ENCODE measurements at regions not wholly inside any gene's neighbourhood (a gene's known extent, or its start where the extent isn't known, plus 50 kb on each side); places are given as distances from the start of the nearest gene placed in this dataset.

DNA sequence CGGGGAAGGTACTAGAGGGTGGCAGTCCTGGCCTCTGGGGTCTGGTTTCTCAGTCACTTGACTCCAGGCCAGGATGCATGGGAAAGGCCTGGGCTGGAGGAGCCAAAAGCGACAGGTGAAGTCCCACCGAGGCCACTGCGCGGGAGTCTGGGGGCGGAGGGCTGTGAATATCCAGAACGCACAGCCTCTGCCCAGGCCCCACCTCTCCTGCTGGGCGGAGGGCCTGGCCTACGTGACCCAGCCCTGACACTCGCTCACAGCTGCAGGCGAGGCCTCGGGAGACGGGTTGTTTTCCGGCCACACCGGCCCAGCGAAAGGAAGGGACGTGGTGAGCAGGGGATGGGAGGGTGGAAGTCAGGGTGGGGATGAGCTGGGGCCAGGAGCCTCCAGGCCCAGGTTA, 91.2 kb downstream of the RFLNA start:
- Histone ChIP-seq H3K4me1 (ENCODE audit: insufficient read depth, low read length, severe bottlenecking) (peaks cover 35% of the 10 kb centered on the region), H3K79me2 (ENCODE audit: insufficient read depth, low read length) (no peaks in the 10 kb centered on the region), H3K4me2 (ENCODE audit: low read length) (no peak overlapping the region), H3K27me3 (ENCODE audit: insufficient read depth, low read length) (no peaks in the 10 kb centered on the region), H3K9me3 (ENCODE audit: low read length) (no peaks in the 10 kb centered on the region), H3K27ac (ENCODE audit: low read depth, low read length, poor library complexity, severe bottlenecking) (no peak overlapping the region), H3K9ac (ENCODE audit: low read length) (no peak overlapping the region), H3K36me3 (ENCODE audit: insufficient read depth, low read length) (peaks cover 6% of the 10 kb centered on the region; the same call in 1 of the 2 replicates), H3F3A (ENCODE audit: insufficient read depth, low read length) (no peaks in the 10 kb centered on the region), H3K4me3 (ENCODE audit: low read depth, low read length, poor library complexity, severe bottlenecking) (no peak overlapping the region), H3K9me2 (ENCODE audit: low read depth, low read length) (no peaks in the 10 kb centered on the region), H4K20me1 (ENCODE audit: insufficient read depth, low read length) (no peaks in the 10 kb centered on the region), H2AFZ (ENCODE audit: low read length) (no peak overlapping the region)
- no peak for TF ChIP-seq EZH2 (IDR thresholded peaks at IDR 0.05; ENCODE audit: borderline replicate concordance, low read length)
- TF ChIP-seq, protein P1, sequence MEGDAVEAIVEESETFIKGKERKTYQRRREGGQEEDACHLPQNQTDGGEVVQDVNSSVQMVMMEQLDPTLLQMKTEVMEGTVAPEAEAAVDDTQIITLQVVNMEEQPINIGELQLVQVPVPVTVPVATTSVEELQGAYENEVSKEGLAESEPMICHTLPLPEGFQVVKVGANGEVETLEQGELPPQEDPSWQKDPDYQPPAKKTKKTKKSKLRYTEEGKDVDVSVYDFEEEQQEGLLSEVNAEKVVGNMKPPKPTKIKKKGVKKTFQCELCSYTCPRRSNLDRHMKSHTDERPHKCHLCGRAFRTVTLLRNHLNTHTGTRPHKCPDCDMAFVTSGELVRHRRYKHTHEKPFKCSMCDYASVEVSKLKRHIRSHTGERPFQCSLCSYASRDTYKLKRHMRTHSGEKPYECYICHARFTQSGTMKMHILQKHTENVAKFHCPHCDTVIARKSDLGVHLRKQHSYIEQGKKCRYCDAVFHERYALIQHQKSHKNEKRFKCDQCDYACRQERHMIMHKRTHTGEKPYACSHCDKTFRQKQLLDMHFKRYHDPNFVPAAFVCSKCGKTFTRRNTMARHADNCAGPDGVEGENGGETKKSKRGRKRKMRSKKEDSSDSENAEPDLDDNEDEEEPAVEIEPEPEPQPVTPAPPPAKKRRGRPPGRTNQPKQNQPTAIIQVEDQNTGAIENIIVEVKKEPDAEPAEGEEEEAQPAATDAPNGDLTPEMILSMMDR (IDR thresholded peaks at IDR 0.05; ENCODE audit: low read length): no peak

DNA sequence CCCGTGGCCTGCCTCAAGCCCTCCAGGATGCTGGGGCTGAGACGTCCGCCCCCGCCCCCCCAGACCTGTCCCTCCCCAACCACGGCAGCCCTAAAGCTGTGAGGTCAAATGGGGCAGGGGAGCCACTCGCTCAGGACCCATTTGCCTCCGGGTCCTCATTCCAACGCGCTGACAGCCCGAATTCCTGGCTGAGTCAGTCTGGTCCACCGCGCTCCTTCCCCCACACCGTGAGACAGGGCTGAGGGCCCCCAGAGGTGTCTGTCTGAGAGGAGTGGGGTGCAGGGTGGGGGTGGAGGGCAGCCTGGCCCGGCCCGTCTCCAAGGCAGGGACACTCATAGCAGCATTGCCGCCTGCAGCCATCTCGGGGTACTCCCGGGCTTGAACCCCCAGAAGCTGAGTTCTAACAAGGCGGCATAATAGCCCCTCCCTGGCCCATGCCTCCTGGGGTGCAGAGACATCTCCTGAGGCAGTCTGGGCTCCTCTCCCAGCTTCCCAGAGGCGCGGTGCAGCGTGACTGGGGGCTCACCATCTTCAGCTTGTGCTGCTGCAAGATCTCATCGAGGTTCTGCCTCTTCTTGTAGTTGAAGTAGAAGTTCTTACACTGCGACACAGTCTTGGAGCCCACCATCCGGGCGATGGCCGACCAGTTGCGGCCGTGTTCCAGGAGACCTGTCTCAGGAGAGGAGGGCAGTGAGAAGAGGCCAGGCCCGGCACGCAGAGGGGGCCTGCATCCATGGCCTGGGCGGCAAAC, 90.5 kb downstream of the RFLNA start:
- H4K20me1 ChIP-seq (ENCODE audit: insufficient read depth, low read length): no peaks in the 10 kb centered on the region
- H3K4me3 ChIP-seq (ENCODE audit: low read depth, low read length, poor library complexity, severe bottlenecking): no peak overlapping the region
- TF ChIP-seq EZH2 (IDR thresholded peaks at IDR 0.05; ENCODE audit: borderline replicate concordance, low read length): no peak
- TF ChIP-seq, protein P1 (IDR thresholded peaks at IDR 0.05; ENCODE audit: low read length): no peak
- no peaks in the 10 kb centered on the region for H3K9me2 ChIP-seq (ENCODE audit: low read depth, low read length)
- H3K27ac ChIP-seq (ENCODE audit: low read depth, low read length, poor library complexity, severe bottlenecking): no peak overlapping the region
- no peaks in the 10 kb centered on the region for H3K79me2 ChIP-seq (ENCODE audit: insufficient read depth, low read length)
- H2AFZ ChIP-seq (ENCODE audit: low read length): no peak overlapping the region
- peaks cover 28% of the 10 kb centered on the region for H3K4me1 ChIP-seq (ENCODE audit: insufficient read depth, low read length, severe bottlenecking)
- H3K36me3 ChIP-seq (ENCODE audit: insufficient read depth, low read length): peaks cover 6% of the 10 kb centered on the region; the same call in 1 of the 2 replicates
- no peaks in the 10 kb centered on the region for H3K27me3 ChIP-seq (ENCODE audit: insufficient read depth, low read length)
- H3K9me3 ChIP-seq (ENCODE audit: low read length): no peaks in the 10 kb centered on the region
- no peaks in the 10 kb centered on the region for H3F3A ChIP-seq (ENCODE audit: insufficient read depth, low read length)
- no peak overlapping the region for H3K9ac ChIP-seq (ENCODE audit: low read length)
- no peak overlapping the region for H3K4me2 ChIP-seq (ENCODE audit: low read length)

DNA sequence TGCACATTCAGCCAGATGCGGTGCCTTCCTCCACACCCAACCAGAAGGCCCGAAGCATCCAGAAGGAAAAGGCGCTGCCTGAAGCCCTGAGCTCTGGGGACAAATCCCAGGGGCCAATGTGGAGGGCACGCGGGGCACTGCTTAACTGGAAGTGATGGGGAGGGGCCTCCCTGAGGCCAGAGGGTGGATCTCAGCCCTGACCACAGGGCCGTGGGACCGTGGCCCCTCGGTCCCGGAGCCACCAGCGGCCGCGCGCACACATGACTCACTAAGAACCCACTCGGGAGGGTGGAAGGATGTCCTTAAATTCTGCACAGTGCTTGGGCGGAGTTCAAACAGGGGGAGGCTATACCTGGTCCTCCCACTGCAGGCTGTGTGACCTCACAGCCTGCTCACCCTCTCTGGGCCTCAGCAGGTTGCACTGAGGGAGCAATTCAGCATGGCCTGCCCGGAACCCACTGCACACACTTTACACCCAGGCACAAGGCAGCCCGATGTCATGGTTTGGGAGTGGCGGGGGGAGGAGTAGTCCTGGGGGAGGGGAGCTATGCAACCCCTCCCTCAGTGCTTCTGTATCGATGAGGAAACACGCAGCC, 89.5 kb downstream of the RFLNA start:
- no peaks in the 10 kb centered on the region for H3K27me3 ChIP-seq (ENCODE audit: insufficient read depth, low read length)
- no peak overlapping the region for H3K27ac ChIP-seq (ENCODE audit: low read depth, low read length, poor library complexity, severe bottlenecking)
- no peak overlapping the region for H3K9ac ChIP-seq (ENCODE audit: low read length)
- no peak overlapping the region for H2AFZ ChIP-seq (ENCODE audit: low read length)
- no peaks in the 10 kb centered on the region for H3K79me2 ChIP-seq (ENCODE audit: insufficient read depth, low read length)
- no peaks in the 10 kb centered on the region for H3F3A ChIP-seq (ENCODE audit: insufficient read depth, low read length)
- H3K4me3 ChIP-seq (ENCODE audit: low read depth, low read length, poor library complexity, severe bottlenecking): no peak overlapping the region
- H3K4me2 ChIP-seq (ENCODE audit: low read length): no peak overlapping the region
- H3K36me3 ChIP-seq (ENCODE audit: insufficient read depth, low read length): peaks cover 6% of the 10 kb centered on the region; the same call in 1 of the 2 replicates
- peaks cover 20% of the 10 kb centered on the region for H3K4me1 ChIP-seq (ENCODE audit: insufficient read depth, low read length, severe bottlenecking)
- H4K20me1 ChIP-seq (ENCODE audit: insufficient read depth, low read length): no peaks in the 10 kb centered on the region
- TF ChIP-seq, protein P1 (IDR thresholded peaks at IDR 0.05; ENCODE audit: low read length): no peak
- no peak for TF ChIP-seq EZH2 (IDR thresholded peaks at IDR 0.05; ENCODE audit: borderline replicate concordance, low read length)
- H3K9me2 ChIP-seq (ENCODE audit: low read depth, low read length): no peaks in the 10 kb centered on the region
- no peaks in the 10 kb centered on the region for H3K9me3 ChIP-seq (ENCODE audit: low read length)
